CD14-positive monocyte (primary cell): ENCODE measurements at regions not wholly inside any gene's neighbourhood (a gene's known extent, or its start where the extent isn't known, plus 50 kb on each side); places are given as distances from the start of the nearest gene placed in this dataset.

Source experiments
- DNase-seq, 3 donors: peaks; one replicate each; pipeline ENCODE4 v3.0.0-alpha.2; 2011 to 2022
- H2AFZ ChIP-seq: 2 replicates; pipeline ENCODE4 v1.6.0; 2012; ENCODE audit warnings: mild to moderate bottlenecking, low read depth, low read length, inconsistent platforms; ENCODE audit not compliant: insufficient read depth, poor library complexity, severe bottlenecking
- H3K27ac ChIP-seq, 2 donors: 1 replicate in 1 of 2; 2 replicates in 1 of 2; pipeline ENCODE4 v1.5.1; 2012 to 2013; ENCODE audit warnings: low read length in 2 of 2, control low read depth in 1 of 2, inconsistent platforms in 1 of 2, low read depth in 1 of 2, mild to moderate bottlenecking in 1 of 2
- H3K27me3 ChIP-seq, 2 donors: one replicate each; pipeline versions ENCODE4 v1.6.0 to v1.6.1; 2011 to 2013; ENCODE audit warnings: low read length in 2 of 2; ENCODE audit not compliant: control insufficient read depth in 2 of 2, insufficient read depth in 2 of 2
- H3K36me3 ChIP-seq, 2 donors: replicated peaks in 1 of 2; 1 replicate in 1 of 2; 2 replicates in 1 of 2; pipeline versions ENCODE4 v1.5.1 to v1.6.1; 2012 to 2013; ENCODE audit warnings: low read length in 2 of 2, control low read depth in 1 of 2, inconsistent platforms in 1 of 2, mild to moderate bottlenecking in 1 of 2; ENCODE audit not compliant: insufficient read depth in 2 of 2, control insufficient read depth in 1 of 2
- H3K4me1 ChIP-seq, 2 donors: 1 replicate in 1 of 2; 2 replicates in 1 of 2; pipeline versions ENCODE4 v1.5.1 to v1.6.1; 2012 to 2013; ENCODE audit warnings: low read length in 2 of 2, control low read depth in 1 of 2, inconsistent platforms in 1 of 2, mild to moderate bottlenecking in 1 of 2, moderate library complexity in 1 of 2; ENCODE audit not compliant: insufficient read depth in 2 of 2, control insufficient read depth in 1 of 2
- H3K4me2 ChIP-seq: replicated peaks from 2 replicates; pipeline ENCODE3; 2012; ENCODE audit warnings: low read length, moderate library complexity, mild to moderate bottlenecking; ENCODE audit not compliant: poor library complexity, severe bottlenecking; ENCODE audit errors: extremely low read depth
- H3K4me3 ChIP-seq, 3 experiments: fragments of 200-600 bp in 1 of 3; sonication (generic) in 1 of 3; replicated peaks in 1 of 3; 1 replicate in 2 of 3; 2 replicates in 1 of 3; pipeline ENCODE4 v1.5.1; 2011 to 2013; ENCODE audit warnings: low read length in 3 of 3, mild to moderate bottlenecking in 3 of 3, control low read depth in 2 of 3, low read depth in 2 of 3, inconsistent platforms in 1 of 3, moderate library complexity in 1 of 3
- H3K79me2 ChIP-seq: 2 replicates; pipeline ENCODE4 v1.6.0; 2012; ENCODE audit warnings: mild to moderate bottlenecking, control low read depth, inconsistent platforms, low read length, moderate library complexity; ENCODE audit not compliant: insufficient read depth
- H3K9ac ChIP-seq: 2 replicates; pipeline ENCODE4 v1.6.0; 2017; ENCODE audit warnings: low read length, mild to moderate bottlenecking; ENCODE audit not compliant: insufficient read depth, poor library complexity, severe bottlenecking
- H3K9me3 ChIP-seq, 2 donors: replicated peaks in 1 of 2; 1 replicate in 1 of 2; 2 replicates in 1 of 2; pipeline versions ENCODE4 v1.5.1 to v1.6.1; 2012 to 2013; ENCODE audit warnings: low read length in 2 of 2, control low read depth in 1 of 2; ENCODE audit not compliant: control insufficient read depth in 1 of 2, insufficient read depth in 1 of 2
- H4K20me1 ChIP-seq: 2 replicates; pipeline ENCODE4 v1.6.0; 2012; ENCODE audit warnings: mild to moderate bottlenecking, low read length, control low read depth, moderate library complexity; ENCODE audit not compliant: insufficient read depth
- H3K27ac Mint-ChIP-seq, 7 donors: one replicate each; pipeline ENCODE4 v1.8.0; 2020; ENCODE audit warnings: mild to moderate bottlenecking in 7 of 7, mixed read lengths in 7 of 7, moderate library complexity in 6 of 7, inconsistent platforms in 2 of 7
- H3K27me3 Mint-ChIP-seq, 3 donors: one replicate each; pipeline ENCODE4 v1.8.0; 2021 to 2022; ENCODE audit warnings: low read depth in 3 of 3, mild to moderate bottlenecking in 3 of 3, mixed read lengths in 3 of 3, moderate library complexity in 3 of 3, inconsistent platforms in 1 of 3
- H3K36me3 Mint-ChIP-seq, 2 donors: one replicate each; pipeline ENCODE4 v1.8.0; 2020; ENCODE audit warnings: mixed read lengths in 2 of 2, inconsistent platforms in 1 of 2, mild to moderate bottlenecking in 1 of 2
- H3K4me1 Mint-ChIP-seq: one replicate; pipeline ENCODE4 v1.8.0; 2020; ENCODE audit warnings: mild to moderate bottlenecking, mixed read lengths
- H3K4me3 Mint-ChIP-seq, 2 donors: one replicate each; pipeline ENCODE4 v1.8.0; 2020; ENCODE audit warnings: mild to moderate bottlenecking in 2 of 2, mixed read lengths in 2 of 2, moderate library complexity in 1 of 2
- H3K9me3 Mint-ChIP-seq, 7 donors: one replicate each; pipeline ENCODE4 v1.8.0; 2020 to 2022; ENCODE audit warnings: mixed read lengths in 7 of 7, mild to moderate bottlenecking in 6 of 7, moderate library complexity in 6 of 7, inconsistent platforms in 2 of 7
- CTCF ChIP-seq: fragments of 200-600 bp; IDR thresholded peaks from one replicate; pipeline ENCODE4 v1.8.0; 2022; ENCODE audit warnings: antibody characterized with exemption, mild to moderate bottlenecking
- WGBS: methylation state at CpG from one replicate; pipeline ENCODE4 v1.1.5; 2013; ENCODE audit warnings: missing lambda C conversion rate; ENCODE audit not compliant: insufficient coverage; 5-methylcytosine and 5-hydroxymethylcytosine counted together
- intact Hi-C, 2 donors: fragments of 100-400 bp; cut with micrococcal nuclease; formaldehyde crosslinking; loops; one replicate each; pipeline versions ENCODE4 v1.15.0 to v1.15.1; 2023

GRCh38 chr7:12769444-12769843 is 82.0 kb downstream of the ARL4A start:
- no peak overlapping the region for H3K4me2 ChIP-seq
- no peaks in the 10 kb centered on the region for H3K36me3 ChIP-seq
- H2AFZ ChIP-seq: no peak overlapping the region
- no peaks in the 10 kb centered on the region for H3K27me3 ChIP-seq
- H3K4me1 ChIP-seq: no peaks in the 10 kb centered on the region
- H3K27ac ChIP-seq: no peak overlapping the region
- intact Hi-C loops: no loop called here
- H3K4me3 ChIP-seq: no peak overlapping the region
- Mint-ChIP-seq H3K4me3 (no peak overlapping the region), H3K27me3 (peaks cover 0 to 3% (median 2%) of the 10 kb centered on the region in 3 donors), H3K4me1 (peaks cover 4% of the 10 kb centered on the region), H3K36me3 (no peaks in the 10 kb centered on the region), H3K27ac (no peak overlapping the region), H3K9me3 (peaks cover 1 to 7% (median 3%) of the 10 kb centered on the region in 7 donors)
- TF ChIP-seq CTCF: no peak
- no CpG with 5 or more reads among the region's 1 CpG for WGBS
- no peaks in the 10 kb centered on the region for H3K9me3 ChIP-seq
- no peak overlapping the region for H3K9ac ChIP-seq
- DNase-seq: no peak
- no peaks in the 10 kb centered on the region for H4K20me1 ChIP-seq
- no peaks in the 10 kb centered on the region for H3K79me2 ChIP-seq

- H4K20me1 ChIP-seq: no peaks in the 10 kb centered on the region
- Mint-ChIP-seq H3K4me3 (no peak overlapping the region), H3K27me3 (peaks cover 0 to 3% (median 2%) of the 10 kb centered on the region in 3 donors), H3K9me3 (peaks cover 1 to 6% (median 3%) of the 10 kb centered on the region in 7 donors), H3K4me1 (peaks cover 4% of the 10 kb centered on the region), H3K27ac (no peak overlapping the region), H3K36me3 (no peaks in the 10 kb centered on the region)
- 100% methylated on average over 1 of the region's 3 CpGs for WGBS
- no peak overlapping the region for H3K4me2 ChIP-seq
- no peaks in the 10 kb centered on the region for H3K79me2 ChIP-seq
- H3K36me3 ChIP-seq: no peaks in the 10 kb centered on the region
- H3K9ac ChIP-seq: no peak overlapping the region
- H3K27ac ChIP-seq: no peak overlapping the region
- no peaks in the 10 kb centered on the region for H3K27me3 ChIP-seq
- H3K4me3 ChIP-seq: no peak overlapping the region
- H3K4me1 ChIP-seq: no peaks in the 10 kb centered on the region
- H3K9me3 ChIP-seq: no peaks in the 10 kb centered on the region
- TF ChIP-seq CTCF: no peak
- DNase-seq: no peak
- H2AFZ ChIP-seq: no peak overlapping the region
- intact Hi-C loops: no loop called here
Measured at GRCh38 chr7:12770227-12770975, 83.0 kb downstream of the ARL4A start.
